OCI-LY3 (cell line): ENCODE measurements at regions not wholly inside any gene's neighbourhood (a gene's known extent, or its start where the extent isn't known, plus 50 kb on each side); places are given as distances from the start of the nearest gene placed in this dataset.

Experiments used
- CTCF ChIP-seq: fragments of 200-600, 300-600 bp; sonication (generic); IDR thresholded peaks from 2 replicates; pipeline ENCODE4 v1.5.1; 2014; ENCODE audit warnings: antibody characterized with exemption, low read length, low read depth
- EZH2phosphoT487 ChIP-seq: fragments of 200-600 bp; shearing (Covaris generic); IDR thresholded peaks from 2 replicates; pipeline ENCODE4 v1.6.1; 2018; ENCODE audit warnings: antibody characterized with exemption, mixed run types, low read depth

GRCh38 chr20:41746635-41747034 is 128.5 kb upstream of the CHD6 start:
- peak; percentile 65 for TF ChIP-seq CTCF
- TF ChIP-seq EZH2phosphoT487 = no peak
